ENCODE measurements at regions not wholly inside any gene's neighbourhood (a gene's known extent, or its start where the extent isn't known, plus 50 kb on each side); places are given as distances from the start of the nearest gene placed in this dataset.

DNA sequence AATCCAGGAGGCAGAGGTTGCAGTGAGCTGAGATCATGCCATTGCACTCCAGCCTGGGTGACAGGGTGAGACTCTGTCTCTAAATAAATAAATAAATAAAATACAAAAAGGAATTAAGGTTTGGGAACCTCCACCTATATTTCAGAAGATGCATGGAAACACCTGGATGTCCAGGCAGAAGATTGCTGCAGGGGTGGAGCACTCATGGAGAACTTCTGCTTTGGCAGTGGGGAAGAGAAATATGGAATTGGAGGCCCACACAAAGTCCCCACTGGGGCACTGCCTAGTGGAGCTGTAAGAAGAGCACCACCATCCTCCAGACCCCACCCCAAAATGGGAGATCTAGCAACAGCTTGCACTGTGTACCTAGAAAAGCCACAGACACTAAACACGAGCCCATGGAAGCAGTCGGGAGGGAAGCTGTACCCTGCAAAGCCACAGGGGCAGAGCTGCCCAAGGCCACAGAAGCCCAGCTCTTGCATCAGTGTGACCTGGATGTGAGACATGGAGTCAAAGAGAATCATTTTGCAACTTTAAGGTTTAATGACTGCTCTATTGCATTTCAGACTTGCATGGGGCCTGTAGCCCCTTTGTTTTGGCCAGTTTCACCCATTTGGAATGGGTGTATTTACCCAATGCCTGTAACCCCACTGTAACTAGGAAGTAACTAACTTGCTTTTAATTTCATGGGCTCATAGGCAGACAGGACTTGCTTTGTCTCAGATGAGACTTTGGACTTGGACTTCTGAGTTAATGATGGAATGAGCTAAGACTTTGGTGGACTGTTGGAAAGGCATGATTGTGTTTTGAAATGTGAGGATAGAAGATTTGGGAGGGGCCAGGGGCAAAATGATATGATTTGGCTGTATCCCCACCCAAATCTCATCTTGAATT, 265.3 kb downstream of the ZEB2 start:
- Histone ChIP-seq H3K4me3 (no peak overlapping the region), H3K4me1 (replicated peaks in 1 of 2; ENCODE audit: control insufficient read depth in 2 of 2, insufficient read depth in 2 of 2, low read length in 2 of 2) (no peaks in the 10 kb centered on the region), H3K9me1 (ENCODE audit: control insufficient read depth, insufficient read depth, low read length) (no peaks in the 10 kb centered on the region), H2AFZ (ENCODE audit: low read depth, low read length) (no peak overlapping the region), H3K4me2 (ENCODE audit: insufficient read depth, low read length) (no peak overlapping the region), H3K27ac (ENCODE audit: extremely low read depth, low read depth, low read length) (no peak overlapping the region), H3K9me3 (replicated peaks; ENCODE audit: control insufficient read depth, insufficient read depth, low read depth, low read length) (peaks cover 17% of the 10 kb centered on the region), H3K27me3 (ENCODE audit: control insufficient read depth in 2 of 2, insufficient read depth in 2 of 2, low read length in 2 of 2) (no peaks in the 10 kb centered on the region), H4K20me1 (replicated peaks; ENCODE audit: control insufficient read depth, insufficient read depth, low read length) (no peaks in the 10 kb centered on the region), H3K36me3 (ENCODE audit: control insufficient read depth, insufficient read depth, low read length) (no peaks in the 10 kb centered on the region), H3K79me2 (ENCODE audit: control insufficient read depth, insufficient read depth, low read length) (no peaks in the 10 kb centered on the region), H3K9ac (ENCODE audit: insufficient read depth in 1 of 2, low read depth in 2 of 2, low read length in 2 of 2) (no peak overlapping the region)
- POLR2A ChIA-PET: no interaction called here
- in situ Hi-C loops (cut with MboI) (no loop called here), intact Hi-C loops (cut with micrococcal nuclease) (no loop called here)
- ATAC-seq: no peak
- TF ChIP-seq BDP1 (IDR thresholded peaks at IDR 0.05; ENCODE audit: insufficient read depth, insufficient read length) (no peak), CBX5 (IDR thresholded peaks at IDR 0.05; ENCODE audit: borderline replicate concordance, low read depth) (peak; percentile 91), CBX3 (IDR thresholded peaks at IDR 0.05; ENCODE audit: borderline replicate concordance in 1 of 2, low read length in 2 of 2) (peak in 1 of 2 experiments; percentile 86; a peak in 2 of 3 replicates), CREM (IDR thresholded peaks at IDR 0.05; ENCODE audit: low read depth) (no peak), ZNF280A (IDR thresholded peaks at IDR 0.05; ENCODE audit: low read depth, partially characterized antibody) (peak; percentile 53), ZFP36 (IDR thresholded peaks at IDR 0.05; ENCODE audit: low read depth, low read length, partially characterized antibody) (peak; percentile 37), GTF3C2 (IDR thresholded peaks at IDR 0.05; ENCODE audit: borderline replicate concordance, extremely low read depth, insufficient read length) (no peak)
- no peak for DNase-seq (ENCODE audit: extremely low read depth in 1 of 4, low spot score in 3 of 4)
- no peak for FAIRE-seq
- CTCF ChIA-PET (ENCODE audit: low intra/inter-chr PET ratio): no interaction called here
- 100% methylated on average over 2 of the region's 2 CpGs for WGBS (ENCODE audit: insufficient coverage, low coverage, missing lambda C conversion rate)
- no TSS peak for BruUV-seq (replicated peaks)
